C1 segment of cervical spinal cord (tissue), 14 donors: ENCODE measurements at regions not wholly inside any gene's neighbourhood (a gene's known extent, or its start where the extent isn't known, plus 50 kb on each side); places are given as distances from the start of the nearest gene placed in this dataset.
"Not testable (repeated sequence)": the region's sequence is repeated elsewhere in the genome, so short reads cannot be mapped to it uniquely, and the experiment has no call there.

ENCODE experiments used
- DNase-seq, 14 donors: peaks; one replicate each; lab custom pipeline; 2025; lab: John Stamatoyannopoulos, UW

GRCh38 chr3:62926494-62926893 lies 51.3 kb upstream of the CADPS start:
- no peak for DNase-seq

GRCh38 chr3:62928256-62928655 lies 53.0 kb upstream of the CADPS start:
- no peak for DNase-seq

- no peak for DNase-seq
Measured at GRCh38 chr3:62929771-62930170, 54.6 kb upstream of the CADPS start.

- DNase-seq: no peak
Measured at GRCh38 chr3:62935793-62936192, 60.6 kb upstream of the CADPS start.

GRCh38 chr3:62936626-62937254 lies 61.5 kb upstream of the CADPS start:
- no peak for DNase-seq

- DNase-seq: no peak
Measured at GRCh38 chr3:62938583-62938982, 63.4 kb upstream of the CADPS start.

GRCh38 chr3:62939707-62940106 lies 64.5 kb upstream of the CADPS start:
- DNase-seq: no peak

GRCh38 chr3:62940771-62941563 lies 65.8 kb upstream of the CADPS start:
- peak in 2 of 14 donors; percentile 3 to 11 for DNase-seq

- DNase-seq: no peak
Measured at GRCh38 chr3:62942227-62942626, 67.0 kb upstream of the CADPS start.

GRCh38 chr3:62942764-62943163 lies 67.5 kb upstream of the CADPS start:
- no peak for DNase-seq

- no peak for DNase-seq
Measured at GRCh38 chr3:62948921-62949320, 73.7 kb upstream of the CADPS start.

GRCh38 chr3:62950210-62950609 lies 75.0 kb upstream of the CADPS start:
- DNase-seq: no peak

- no peak for DNase-seq
Measured at GRCh38 chr3:62951037-62951613, 75.9 kb upstream of the CADPS start.

GRCh38 chr3:62951880-62952279 lies 76.7 kb upstream of the CADPS start:
- not testable (repeated sequence) for DNase-seq

GRCh38 chr3:62954580-62954979 lies 79.4 kb upstream of the CADPS start:
- DNase-seq: no peak

- no peak for DNase-seq
Measured at GRCh38 chr3:62955126-62955525, 79.9 kb upstream of the CADPS start.

- DNase-seq: no peak
Measured at GRCh38 chr3:62956411-62956810, 81.2 kb upstream of the CADPS start.

- DNase-seq: no peak
Measured at GRCh38 chr3:62961874-62962556, 86.8 kb upstream of the CADPS start.

GRCh38 chr3:62962714-62963113 lies 87.5 kb upstream of the CADPS start:
- DNase-seq: peak in 1 of 14 donors; percentile 24

- no peak for DNase-seq
Measured at GRCh38 chr3:62965311-62965710, 90.1 kb upstream of the CADPS start.

GRCh38 chr3:62968128-62968527 lies 92.9 kb upstream of the CADPS start:
- no peak for DNase-seq

- no peak for DNase-seq
Measured at GRCh38 chr3:62970648-62971047, 95.4 kb upstream of the CADPS start.
